SK-N-SH (cell line): ENCODE measurements at regions not wholly inside any gene's neighbourhood (a gene's known extent, or its start where the extent isn't known, plus 50 kb on each side); places are given as distances from the start of the nearest gene placed in this dataset.

Experiments
- CTCF ChIA-PET: fragments of 300-600, 350-600 bp; formaldehyde crosslinking; extraction: SDS; loops from one replicate; lab custom pipeline; 2021; lab: Yijun Ruan, JAX
- POLR2A ChIA-PET: fragments of 350-600 bp; sonication (Branson Sonifier 250); formaldehyde crosslinking; extraction: SDS; loops from one replicate; lab custom pipeline; 2020; ENCODE audit warnings: antibody characterized with exemption, inconsistent platforms; lab: Yijun Ruan, JAX
- DNase-seq: peaks from one replicate; pipeline ENCODE4 v3.0.0; 2012
- H2AFZ ChIP-seq: fragments of 200-600 bp; sonication (generic); 2 replicates; pipeline ENCODE4 v1.8.1; 2016; ENCODE audit warnings: antibody characterized with exemption, mild to moderate bottlenecking, low read depth
- H3F3A ChIP-seq: fragments of 200-600 bp; sonication (generic); replicated peaks from 2 replicates; pipeline ENCODE3; 2016; ENCODE audit warnings: antibody characterized with exemption, mild to moderate bottlenecking; ENCODE audit not compliant: insufficient read depth
- H3K27ac ChIP-seq, 2 experiments: fragments of 200-500 bp in 1 of 2; fragments of 200-600 bp in 1 of 2; sonication (Bioruptor generic) in 1 of 2; sonication (generic), shearing (Covaris generic) in 1 of 2; 2 replicates each; pipeline versions ENCODE4 v1.5.1 to v1.6.1; 2014 to 2016; ENCODE audit warnings: low read depth in 2 of 2, inconsistent platforms in 1 of 2, low read length in 1 of 2, mild to moderate bottlenecking in 1 of 2, mixed read lengths in 1 of 2
- H3K27me3 ChIP-seq: fragments of 200-600 bp; sonication (generic), shearing (Covaris generic); 2 replicates; pipeline ENCODE4 v1.6.1; 2016; ENCODE audit warnings: mixed run types; ENCODE audit not compliant: insufficient read depth
- H3K36me3 ChIP-seq, 2 experiments: fragments of 200-500 bp in 1 of 2; fragments of 200-600 bp in 1 of 2; sonication (Bioruptor generic) in 1 of 2; sonication (generic) in 1 of 2; replicated peaks in 1 of 2; 2 replicates each; pipeline versions ENCODE3 to v1.5.1; 2014 to 2016; ENCODE audit warnings: low read length in 1 of 2, mild to moderate bottlenecking in 1 of 2; ENCODE audit not compliant: insufficient read depth in 2 of 2, control insufficient read depth in 1 of 2
- H3K4me1 ChIP-seq, 2 experiments: fragments of 200-500 bp in 1 of 2; fragments of 200-600 bp in 1 of 2; sonication (Bioruptor generic) in 1 of 2; sonication (generic), shearing (Covaris generic) in 1 of 2; 2 replicates each; pipeline versions ENCODE4 v1.5.1 to v1.6.1; 2014 to 2016; ENCODE audit warnings: low read depth in 1 of 2, low read length in 1 of 2, mixed run types in 1 of 2; ENCODE audit not compliant: insufficient read depth in 2 of 2, control insufficient read depth in 1 of 2
- H3K4me2 ChIP-seq: fragments of 200-600 bp; sonication (generic), shearing (Covaris generic); 2 replicates; pipeline ENCODE4 v1.6.1; 2017; ENCODE audit warnings: mixed run types
- H3K4me3 ChIP-seq, 2 experiments: fragments of 200-500 bp in 1 of 2; fragments of 200-600 bp in 1 of 2; sonication (Bioruptor generic) in 1 of 2; sonication (generic), shearing (Covaris generic) in 1 of 2; 2 replicates each; pipeline versions ENCODE4 v1.5.1 to v1.8.1; 2014 to 2016; ENCODE audit warnings: low read depth in 2 of 2, inconsistent platforms in 1 of 2, low read length in 1 of 2, mild to moderate bottlenecking in 1 of 2, mixed read lengths in 1 of 2, moderate library complexity in 1 of 2
- H3K79me2 ChIP-seq: fragments of 200-600 bp; sonication (generic); 2 replicates; pipeline ENCODE4 v1.8.1; 2017; ENCODE audit warnings: mild to moderate bottlenecking; ENCODE audit not compliant: insufficient read depth
- H3K9ac ChIP-seq: fragments of 200-600 bp; sonication (generic); 2 replicates; pipeline ENCODE4 v1.6.1; 2017; ENCODE audit warnings: mixed run types
- H3K9me2 ChIP-seq: fragments of 200-600 bp; sonication (generic); 2 replicates; pipeline ENCODE4 v1.6.1; 2017; ENCODE audit warnings: mixed run types
- H3K9me3 ChIP-seq: fragments of 200-600 bp; sonication (generic); 2 replicates; pipeline ENCODE4 v1.6.1; 2017; ENCODE audit warnings: mixed run types, mild to moderate bottlenecking, moderate library complexity
- H4K20me1 ChIP-seq: fragments of 200-600 bp; sonication (generic); 2 replicates; pipeline ENCODE4 v1.6.1; 2017; ENCODE audit warnings: mild to moderate bottlenecking, mixed run types; ENCODE audit not compliant: insufficient read depth
- CHD2 ChIP-seq: fragments of 150-350 bp; IDR thresholded peaks from 2 replicates; pipeline ENCODE4 v1.6.1; 2018; ENCODE audit warnings: low read length; ENCODE audit not compliant: partially characterized antibody
- EZH2phosphoT487 ChIP-seq: fragments of 200-600 bp; sonication (generic); IDR thresholded peaks from 2 replicates; pipeline ENCODE4 v1.6.1; 2017; ENCODE audit warnings: low read depth, mixed run types, mild to moderate bottlenecking, antibody characterized with exemption, moderate library complexity, borderline replicate concordance
- FOSL2 ChIP-seq: IDR thresholded peaks from 2 replicates; pipeline ENCODE4 v1.4.0; 2012; ENCODE audit warnings: low read depth, mild to moderate bottlenecking, moderate library complexity, borderline replicate concordance
- FOXM1 ChIP-seq: IDR thresholded peaks from 2 replicates; pipeline ENCODE4 v1.4.0; 2012; ENCODE audit warnings: low read depth, mild to moderate bottlenecking
- GATA2 ChIP-seq: sonication (generic); formaldehyde crosslinking; IDR thresholded peaks from 2 replicates; pipeline ENCODE4 v1.5.0; 2020; ENCODE audit warnings: mild to moderate bottlenecking, missing genetic modification reagents
- JUND ChIP-seq: IDR thresholded peaks from 2 replicates; pipeline ENCODE4 v1.4.0; 2012
- MEF2A ChIP-seq: IDR thresholded peaks from 2 replicates; pipeline ENCODE4 v1.4.0; 2012; ENCODE audit warnings: low read depth, borderline replicate concordance
- MXI1 ChIP-seq: IDR thresholded peaks from 2 replicates; pipeline ENCODE4 v1.6.1; 2012; ENCODE audit warnings: mild to moderate bottlenecking, low read depth, low read length, improper control_type of control experiment
- NRF1 ChIP-seq: IDR thresholded peaks from 2 replicates; pipeline ENCODE4 v1.6.1; 2012; ENCODE audit warnings: low read depth, mild to moderate bottlenecking, low read length
- RCOR1 ChIP-seq: fragments of 150-350 bp; IDR thresholded peaks from 2 replicates; pipeline ENCODE4 v1.6.1; 2017; ENCODE audit warnings: antibody characterized with exemption, low read length
- RFX5 ChIP-seq: IDR thresholded peaks from 2 replicates; pipeline ENCODE4 v1.6.1; 2012; ENCODE audit warnings: mild to moderate bottlenecking, improper control_type of control experiment, low read length
- SIN3A ChIP-seq: IDR thresholded peaks from 2 replicates; pipeline ENCODE4 v1.6.1; 2012; ENCODE audit warnings: low read depth, mild to moderate bottlenecking, low read length, moderate library complexity, borderline replicate concordance
- SMC3 ChIP-seq: IDR thresholded peaks from 2 replicates; pipeline ENCODE4 v1.6.1; 2012; ENCODE audit warnings: low read depth, low read length, improper control_type of control experiment
- TAF1 ChIP-seq: IDR thresholded peaks from 2 replicates; pipeline ENCODE4 v1.6.1; 2012; ENCODE audit warnings: low read depth, mild to moderate bottlenecking, low read length, moderate library complexity, borderline replicate concordance
- TCF12 ChIP-seq: IDR thresholded peaks from 2 replicates; pipeline ENCODE4 v1.4.0; 2012
- TEAD4 ChIP-seq: IDR thresholded peaks from 2 replicates; pipeline ENCODE4 v1.4.0; 2012; ENCODE audit warnings: mild to moderate bottlenecking, borderline replicate concordance; ENCODE audit not compliant: insufficient read depth
- WGBS: methylation state at CpG from one replicate; pipeline ENCODE4 v1.1.6; 2017; ENCODE audit warnings: low lambda C conversion rate; 5-methylcytosine and 5-hydroxymethylcytosine counted together
- TF ChIP-seq, protein P1 (sequence below): IDR thresholded peaks from 2 replicates; pipeline ENCODE4 v1.6.1; 2012; ENCODE audit warnings: mild to moderate bottlenecking, low read depth, low read length, moderate library complexity
- TF ChIP-seq, protein P2 (sequence below): IDR thresholded peaks from 2 replicates; pipeline ENCODE4; 2012
- TF ChIP-seq, protein P3 (sequence below): IDR thresholded peaks from 2 replicates; pipeline ENCODE4 v1.4.0; 2012; ENCODE audit warnings: low read depth

DNA sequence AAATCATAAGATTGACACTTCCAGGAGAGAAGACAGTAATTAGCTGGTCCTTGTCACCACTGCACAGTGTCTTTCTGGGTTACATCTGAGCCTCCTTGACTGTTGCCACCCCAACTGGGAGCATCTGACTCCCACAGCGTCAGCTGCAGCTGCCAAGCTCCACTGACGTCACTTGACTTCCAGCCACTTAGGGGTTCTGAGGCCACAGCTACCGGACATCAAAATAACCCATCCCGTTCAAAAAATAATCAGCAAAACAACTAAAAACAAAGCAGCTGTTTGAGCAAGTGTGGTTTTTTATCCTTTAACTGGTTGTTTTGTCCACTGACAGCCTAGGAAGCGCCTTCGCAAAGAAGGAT is 206.5 kb upstream of the AGAP1 start:
- Histone ChIP-seq H4K20me1 (no peaks in the 10 kb centered on the region), H3K36me3 (no peaks in the 10 kb centered on the region), H3K79me2 (no peaks in the 10 kb centered on the region), H3K4me1 (no peaks in the 10 kb centered on the region; a peak in 1 of 4 replicates), H3K27me3 (no peaks in the 10 kb centered on the region), H3K4me2 (no peak overlapping the region)
- POLR2A ChIA-PET, result no interaction called here
- WGBS, result 70% methylated on average over 6 of the region's 6 CpGs
- TF ChIP-seq FOXM1 (no peak), NRF1 (no peak), TAF1 (no peak)
- TF ChIP-seq, all 33 proteins: peak for 0
- Histone ChIP-seq H3F3A (no peaks in the 10 kb centered on the region), H3K9ac (no peak overlapping the region), H3K9me2 (no peaks in the 10 kb centered on the region), H2AFZ (no peak overlapping the region), H3K9me3 (no peaks in the 10 kb centered on the region), H3K4me3 (no peak overlapping the region), H3K27ac (no peak overlapping the region)
- CTCF ChIA-PET, result no interaction called here
- DNase-seq, result no peak

DNA sequence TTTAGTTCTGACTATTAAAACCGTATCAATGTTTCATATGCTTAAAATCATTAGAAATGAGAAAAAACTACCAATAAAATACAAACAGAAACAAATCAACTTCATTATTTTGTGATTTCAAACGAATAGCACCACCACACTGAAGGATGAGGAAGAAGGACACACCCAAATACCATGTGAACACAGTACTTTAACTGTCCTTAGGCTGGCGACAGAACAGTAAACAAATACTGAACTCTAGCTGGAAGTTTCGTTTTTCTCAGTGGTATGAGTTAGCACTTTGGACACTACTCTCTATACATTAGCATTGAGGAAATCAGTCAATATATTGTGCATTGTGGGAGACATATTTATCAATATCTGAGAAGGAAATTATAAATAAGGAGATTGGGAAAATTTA is 202.4 kb upstream of the AGAP1 start:
- Histone ChIP-seq H3K4me3 (no peak overlapping the region), H3K27ac (no peak overlapping the region), H4K20me1 (no peaks in the 10 kb centered on the region), H3K9ac (no peak overlapping the region), H3K79me2 (no peaks in the 10 kb centered on the region), H3K9me2 (no peaks in the 10 kb centered on the region), H2AFZ (no peak overlapping the region), H3K4me2 (no peak overlapping the region), H3K9me3 (no peaks in the 10 kb centered on the region), H3F3A (no peaks in the 10 kb centered on the region), H3K36me3 (no peaks in the 10 kb centered on the region), H3K27me3 (no peaks in the 10 kb centered on the region), H3K4me1 (peaks cover 0 to 2% of the 10 kb centered on the region in 2 experiments; a peak in 1 of 4 replicates)
- no peak for DNase-seq
- ChIA-PET CTCF (no interaction called here), POLR2A (no interaction called here)
- TF ChIP-seq FOSL2 (no peak), GATA2 (CRISPR knock-in tag) (no peak), RCOR1 (no peak)
- TF ChIP-seq, protein P1, sequence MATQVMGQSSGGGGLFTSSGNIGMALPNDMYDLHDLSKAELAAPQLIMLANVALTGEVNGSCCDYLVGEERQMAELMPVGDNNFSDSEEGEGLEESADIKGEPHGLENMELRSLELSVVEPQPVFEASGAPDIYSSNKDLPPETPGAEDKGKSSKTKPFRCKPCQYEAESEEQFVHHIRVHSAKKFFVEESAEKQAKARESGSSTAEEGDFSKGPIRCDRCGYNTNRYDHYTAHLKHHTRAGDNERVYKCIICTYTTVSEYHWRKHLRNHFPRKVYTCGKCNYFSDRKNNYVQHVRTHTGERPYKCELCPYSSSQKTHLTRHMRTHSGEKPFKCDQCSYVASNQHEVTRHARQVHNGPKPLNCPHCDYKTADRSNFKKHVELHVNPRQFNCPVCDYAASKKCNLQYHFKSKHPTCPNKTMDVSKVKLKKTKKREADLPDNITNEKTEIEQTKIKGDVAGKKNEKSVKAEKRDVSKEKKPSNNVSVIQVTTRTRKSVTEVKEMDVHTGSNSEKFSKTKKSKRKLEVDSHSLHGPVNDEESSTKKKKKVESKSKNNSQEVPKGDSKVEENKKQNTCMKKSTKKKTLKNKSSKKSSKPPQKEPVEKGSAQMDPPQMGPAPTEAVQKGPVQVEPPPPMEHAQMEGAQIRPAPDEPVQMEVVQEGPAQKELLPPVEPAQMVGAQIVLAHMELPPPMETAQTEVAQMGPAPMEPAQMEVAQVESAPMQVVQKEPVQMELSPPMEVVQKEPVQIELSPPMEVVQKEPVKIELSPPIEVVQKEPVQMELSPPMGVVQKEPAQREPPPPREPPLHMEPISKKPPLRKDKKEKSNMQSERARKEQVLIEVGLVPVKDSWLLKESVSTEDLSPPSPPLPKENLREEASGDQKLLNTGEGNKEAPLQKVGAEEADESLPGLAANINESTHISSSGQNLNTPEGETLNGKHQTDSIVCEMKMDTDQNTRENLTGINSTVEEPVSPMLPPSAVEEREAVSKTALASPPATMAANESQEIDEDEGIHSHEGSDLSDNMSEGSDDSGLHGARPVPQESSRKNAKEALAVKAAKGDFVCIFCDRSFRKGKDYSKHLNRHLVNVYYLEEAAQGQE, result no peak
- 25% methylated on average over 4 of the region's 4 CpGs for WGBS

DNA sequence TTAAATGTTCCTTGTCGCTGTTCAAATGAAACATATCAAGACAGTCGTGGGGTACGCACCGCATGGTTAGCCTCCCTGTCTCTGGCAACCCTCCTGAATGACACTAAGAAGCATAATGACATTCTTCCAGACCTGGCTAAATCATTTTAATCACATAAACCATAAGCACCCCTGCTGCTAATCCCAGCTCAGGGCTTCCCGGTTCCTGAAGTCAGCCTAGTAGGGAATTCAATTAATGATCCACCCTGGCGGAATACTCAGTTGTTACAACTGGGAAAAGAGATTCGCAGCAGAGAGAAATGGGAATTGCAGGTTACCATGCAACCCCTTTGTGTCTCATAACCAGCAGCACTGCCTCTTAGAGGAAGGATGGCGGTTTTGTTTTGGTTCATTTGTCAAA is 200.8 kb upstream of the AGAP1 start:
- no peak overlapping the region for H3K4me3 ChIP-seq
- no peaks in the 10 kb centered on the region for H3K79me2 ChIP-seq
- no peak for DNase-seq
- H3K9me2 ChIP-seq, result no peaks in the 10 kb centered on the region
- no peaks in the 10 kb centered on the region for H4K20me1 ChIP-seq
- H3K36me3 ChIP-seq, result no peaks in the 10 kb centered on the region
- H2AFZ ChIP-seq, result no peak overlapping the region
- H3F3A ChIP-seq, result no peaks in the 10 kb centered on the region
- H3K27me3 ChIP-seq, result no peaks in the 10 kb centered on the region
- CTCF ChIA-PET, result interaction anchor here (0.6 kb wide), 1 partner anchor 515 kb away, joined by 3 read pairs; no protein-coding TSS in a partner anchor
- H3K4me1 ChIP-seq, result peaks cover 0 to 2% of the 10 kb centered on the region in 2 experiments; a peak in 1 of 4 replicates
- POLR2A ChIA-PET, result interaction anchor here (0.6 kb wide), 1 partner anchor 80 kb away, joined by 3 read pairs; no protein-coding TSS in a partner anchor
- no peak overlapping the region for H3K9ac ChIP-seq
- 51% methylated on average over 8 of the region's 8 CpGs for WGBS
- no peak for TF ChIP-seq GATA2 (CRISPR knock-in tag)
- TF ChIP-seq SMC3, result no peak
- TF ChIP-seq JUND, result no peak
- TF ChIP-seq TEAD4, result no peak
- TF ChIP-seq MEF2A, result no peak
- TF ChIP-seq, protein P2, sequence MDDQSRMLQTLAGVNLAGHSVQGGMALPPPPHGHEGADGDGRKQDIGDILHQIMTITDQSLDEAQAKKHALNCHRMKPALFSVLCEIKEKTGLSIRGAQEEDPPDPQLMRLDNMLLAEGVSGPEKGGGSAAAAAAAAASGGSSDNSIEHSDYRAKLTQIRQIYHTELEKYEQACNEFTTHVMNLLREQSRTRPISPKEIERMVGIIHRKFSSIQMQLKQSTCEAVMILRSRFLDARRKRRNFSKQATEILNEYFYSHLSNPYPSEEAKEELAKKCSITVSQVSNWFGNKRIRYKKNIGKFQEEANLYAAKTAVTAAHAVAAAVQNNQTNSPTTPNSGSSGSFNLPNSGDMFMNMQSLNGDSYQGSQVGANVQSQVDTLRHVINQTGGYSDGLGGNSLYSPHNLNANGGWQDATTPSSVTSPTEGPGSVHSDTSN, result no peak
- no peak for TF ChIP-seq SIN3A
- TF ChIP-seq, protein P3, sequence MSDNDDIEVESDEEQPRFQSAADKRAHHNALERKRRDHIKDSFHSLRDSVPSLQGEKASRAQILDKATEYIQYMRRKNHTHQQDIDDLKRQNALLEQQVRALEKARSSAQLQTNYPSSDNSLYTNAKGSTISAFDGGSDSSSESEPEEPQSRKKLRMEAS, result no peak
- TF ChIP-seq FOXM1, result no peak
- no peak for TF ChIP-seq TCF12
- no peak for TF ChIP-seq MXI1
- TF ChIP-seq RFX5, result no peak
- TF ChIP-seq CHD2, result no peak
- TF ChIP-seq EZH2phosphoT487, result no peak
- no peak for TF ChIP-seq FOSL2
- H3K27ac ChIP-seq, result no peak overlapping the region
- H3K4me2 ChIP-seq, result no peak overlapping the region
- no peaks in the 10 kb centered on the region for H3K9me3 ChIP-seq
